GM12872 (cell line): ENCODE measurements at regions not wholly inside any gene's neighbourhood (a gene's known extent, or its start where the extent isn't known, plus 50 kb on each side); places are given as distances from the start of the nearest gene placed in this dataset.

Source experiments
- CTCF ChIP-seq: IDR thresholded peaks from 3 replicates; pipeline ENCODE4 v1.5.1; 2011; ENCODE audit warnings: low read depth, mild to moderate bottlenecking, low read length, moderate library complexity; ENCODE audit not compliant: insufficient read depth

GRCh38 chr1:223014142-223014873 lies 128.7 kb downstream of the TLR5 start:
- TF ChIP-seq CTCF, result no peak

- no peak for TF ChIP-seq CTCF
These were observed 126.7 kb downstream of the TLR5 start for GRCh38 chr1:223016381-223016780.

GRCh38 chr1:223016890-223017289 lies 126.2 kb downstream of the TLR5 start:
- TF ChIP-seq CTCF, result no peak

GRCh38 chr1:223017291-223017690 lies 125.8 kb downstream of the TLR5 start:
- no peak for TF ChIP-seq CTCF

- no peak for TF ChIP-seq CTCF
These were observed 124.5 kb downstream of the TLR5 start for GRCh38 chr1:223018534-223018933.

- no peak for TF ChIP-seq CTCF
These were observed 123.8 kb downstream of the TLR5 start for GRCh38 chr1:223019256-223019655.

- TF ChIP-seq CTCF, result no peak
These were observed 122.3 kb downstream of the TLR5 start for GRCh38 chr1:223020770-223021169.
